Immature natural killer cell (primary cell): ENCODE measurements at regions not wholly inside any gene's neighbourhood (a gene's known extent, or its start where the extent isn't known, plus 50 kb on each side); places are given as distances from the start of the nearest gene placed in this dataset.

ENCODE experiments used
- DNase-seq, 3 donors: peaks; one replicate each; pipeline ENCODE4 v3.0.0; 2022; ENCODE audit warnings: mixed read lengths in 1 of 3
- H3K27ac Mint-ChIP-seq, 6 donors: one replicate each; pipeline ENCODE4 v1.8.0; 2020; ENCODE audit warnings: mixed read lengths in 6 of 6, mild to moderate bottlenecking in 5 of 6, inconsistent platforms in 4 of 6, moderate library complexity in 3 of 6
- H3K27me3 Mint-ChIP-seq, 3 donors: one replicate each; pipeline ENCODE4 v1.8.0; 2020 to 2021; ENCODE audit warnings: low read depth in 3 of 3, mild to moderate bottlenecking in 3 of 3, mixed read lengths in 3 of 3, moderate library complexity in 3 of 3, inconsistent platforms in 1 of 3
- H3K36me3 Mint-ChIP-seq, 3 donors: one replicate each; pipeline ENCODE4 v1.8.0; 2020; ENCODE audit warnings: mixed read lengths in 3 of 3, inconsistent platforms in 2 of 3, mild to moderate bottlenecking in 2 of 3
- H3K4me1 Mint-ChIP-seq, 2 donors: one replicate each; pipeline ENCODE4 v1.8.0; 2020; ENCODE audit warnings: inconsistent platforms in 2 of 2, mild to moderate bottlenecking in 2 of 2, mixed read lengths in 2 of 2, moderate library complexity in 1 of 2
- H3K4me3 Mint-ChIP-seq, 5 donors: one replicate each; pipeline ENCODE4 v1.8.0; 2020; ENCODE audit warnings: mild to moderate bottlenecking in 5 of 5, mixed read lengths in 5 of 5, inconsistent platforms in 3 of 5, moderate library complexity in 3 of 5
- H3K9me3 Mint-ChIP-seq, 6 donors: one replicate each; pipeline ENCODE4 v1.8.0; 2020; ENCODE audit warnings: mild to moderate bottlenecking in 6 of 6, mixed read lengths in 6 of 6, inconsistent platforms in 4 of 6, moderate library complexity in 3 of 6

GRCh38 chr2:52861596-52861995 lies 906.0 kb upstream of the CHAC2 start:
- no peaks in the 10 kb centered on the region for H3K27me3 Mint-ChIP-seq

GRCh38 chr2:52859065-52859464 lies 908.5 kb upstream of the CHAC2 start:
- Mint-ChIP-seq H3K27ac (no peak overlapping the region), H3K36me3 (no peaks in the 10 kb centered on the region), H3K27me3 (peaks cover 0 to 1% (median 0%) of the 10 kb centered on the region in 3 donors)

More at GRCh38 chr2:52861596-52861995, 906.0 kb upstream of the CHAC2 start:
- Mint-ChIP-seq H3K9me3 (peaks cover 0 to 26% (median 1%) of the 10 kb centered on the region in 6 donors), H3K4me3 (no peak overlapping the region), H3K36me3 (no peaks in the 10 kb centered on the region), H3K4me1 (no peaks in the 10 kb centered on the region), H3K27ac (no peak overlapping the region)
- no peak for DNase-seq

GRCh38 chr2:52857722-52858121 lies 909.9 kb upstream of the CHAC2 start:
- Mint-ChIP-seq H3K4me1 (no peaks in the 10 kb centered on the region), H3K27me3 (peaks cover 0 to 1% (median 0%) of the 10 kb centered on the region in 3 donors), H3K36me3 (peaks cover 0 to 3% (median 0%) of the 10 kb centered on the region in 3 donors), H3K9me3 (peaks cover 3 to 35% (median 8%) of the 10 kb centered on the region in 6 donors), H3K4me3 (no peak overlapping the region), H3K27ac (no peak overlapping the region)
- DNase-seq, result no peak

More at GRCh38 chr2:52859065-52859464, 908.5 kb upstream of the CHAC2 start:
- H3K4me3 Mint-ChIP-seq, result no peak overlapping the region
- DNase-seq, result no peak
- no peaks in the 10 kb centered on the region for H3K4me1 Mint-ChIP-seq
- H3K9me3 Mint-ChIP-seq, result peaks cover 0 to 33% (median 2%) of the 10 kb centered on the region in 6 donors

- no peak for DNase-seq
- Mint-ChIP-seq H3K27me3 (peaks cover 0 to 3% (median 0%) of the 10 kb centered on the region in 3 donors), H3K4me3 (no peak overlapping the region), H3K4me1 (no peaks in the 10 kb centered on the region), H3K9me3 (peaks cover 22 to 68% (median 31%) of the 10 kb centered on the region in 6 donors), H3K36me3 (peaks cover 0 to 3% (median 0%) of the 10 kb centered on the region in 3 donors), H3K27ac (no peak overlapping the region)
These were observed 915.6 kb upstream of the CHAC2 start for GRCh38 chr2:52852006-52852405.

GRCh38 chr2:52844701-52845423 lies 922.7 kb upstream of the CHAC2 start:
- Mint-ChIP-seq H3K4me3 (no peak overlapping the region), H3K9me3 (peaks cover 12 to 31% (median 18%) of the 10 kb centered on the region in 6 donors), H3K27me3 (peaks cover 0 to 3% (median 2%) of the 10 kb centered on the region in 3 donors), H3K27ac (no peak overlapping the region), H3K36me3 (no peaks in the 10 kb centered on the region), H3K4me1 (no peaks in the 10 kb centered on the region)
- no peak for DNase-seq

- peaks cover 0 to 2% (median 0%) of the 10 kb centered on the region in 3 donors for H3K27me3 Mint-ChIP-seq
- peaks cover 9 to 49% (median 17%) of the 10 kb centered on the region in 6 donors for H3K9me3 Mint-ChIP-seq
- no peaks in the 10 kb centered on the region for H3K4me1 Mint-ChIP-seq
- H3K4me3 Mint-ChIP-seq, result no peak overlapping the region
- no peaks in the 10 kb centered on the region for H3K36me3 Mint-ChIP-seq
- H3K27ac Mint-ChIP-seq, result no peak overlapping the region
- DNase-seq, result no peak
These were observed 931.7 kb upstream of the CHAC2 start for GRCh38 chr2:52835909-52836308.

GRCh38 chr2:52831216-52831615 lies 936.4 kb upstream of the CHAC2 start:
- no peak overlapping the region for H3K27ac Mint-ChIP-seq
- H3K4me1 Mint-ChIP-seq, result no peaks in the 10 kb centered on the region
- no peaks in the 10 kb centered on the region for H3K36me3 Mint-ChIP-seq
- H3K4me3 Mint-ChIP-seq, result no peak overlapping the region
- peaks cover 2 to 32% (median 8%) of the 10 kb centered on the region in 6 donors for H3K9me3 Mint-ChIP-seq
- no peaks in the 10 kb centered on the region for H3K27me3 Mint-ChIP-seq
- no peak for DNase-seq

GRCh38 chr2:52828112-52828511 lies 939.5 kb upstream of the CHAC2 start:
- DNase-seq, result no peak
- H3K27me3 Mint-ChIP-seq, result peaks cover 0 to 2% (median 0%) of the 10 kb centered on the region in 3 donors
- no peaks in the 10 kb centered on the region for H3K4me1 Mint-ChIP-seq
- H3K4me3 Mint-ChIP-seq, result no peak overlapping the region
- peaks cover 0 to 34% (median 6%) of the 10 kb centered on the region in 6 donors for H3K9me3 Mint-ChIP-seq
- no peak overlapping the region for H3K27ac Mint-ChIP-seq
- H3K36me3 Mint-ChIP-seq, result no peaks in the 10 kb centered on the region

- Mint-ChIP-seq H3K4me3 (no peak overlapping the region), H3K4me1 (no peaks in the 10 kb centered on the region), H3K9me3 (peaks cover 2 to 28% (median 11%) of the 10 kb centered on the region in 6 donors), H3K27ac (no peak overlapping the region), H3K36me3 (no peaks in the 10 kb centered on the region), H3K27me3 (peaks cover 0 to 2% (median 0%) of the 10 kb centered on the region in 3 donors)
- no peak for DNase-seq
These were observed 946.0 kb upstream of the CHAC2 start for GRCh38 chr2:52821631-52822030.

- Mint-ChIP-seq H3K4me3 (no peak overlapping the region), H3K9me3 (peaks cover 2 to 27% (median 13%) of the 10 kb centered on the region in 6 donors), H3K27ac (no peak overlapping the region), H3K4me1 (no peaks in the 10 kb centered on the region), H3K27me3 (no peaks in the 10 kb centered on the region), H3K36me3 (peaks cover 0 to 2% (median 0%) of the 10 kb centered on the region in 3 donors)
- DNase-seq, result no peak
These were observed 948.6 kb upstream of the CHAC2 start for GRCh38 chr2:52818958-52819357.

GRCh38 chr2:52810460-52810859 lies 957.1 kb upstream of the CHAC2 start:
- Mint-ChIP-seq H3K27me3 (peaks cover 0 to 1% (median 0%) of the 10 kb centered on the region in 3 donors), H3K4me3 (no peak overlapping the region), H3K36me3 (no peaks in the 10 kb centered on the region), H3K4me1 (no peaks in the 10 kb centered on the region), H3K9me3 (peaks cover 0 to 14% (median 9%) of the 10 kb centered on the region in 6 donors), H3K27ac (no peak overlapping the region)
- no peak for DNase-seq

- Mint-ChIP-seq H3K36me3 (no peaks in the 10 kb centered on the region), H3K27ac (no peak overlapping the region), H3K27me3 (peaks cover 0 to 4% (median 0%) of the 10 kb centered on the region in 3 donors), H3K4me3 (no peak overlapping the region), H3K4me1 (no peaks in the 10 kb centered on the region), H3K9me3 (peaks cover 0 to 18% (median 7%) of the 10 kb centered on the region in 6 donors)
- DNase-seq, result no peak
These were observed 961.6 kb upstream of the CHAC2 start for GRCh38 chr2:52805901-52806410.

GRCh38 chr2:52794581-52794980 lies 973.0 kb upstream of the CHAC2 start:
- Mint-ChIP-seq H3K27ac (no peak overlapping the region), H3K27me3 (peaks cover 0 to 1% (median 0%) of the 10 kb centered on the region in 3 donors), H3K4me1 (no peaks in the 10 kb centered on the region), H3K36me3 (no peaks in the 10 kb centered on the region), H3K4me3 (no peak overlapping the region), H3K9me3 (peaks cover 5 to 36% (median 28%) of the 10 kb centered on the region in 6 donors)
- no peak for DNase-seq

GRCh38 chr2:52779446-52779845 lies 988.2 kb upstream of the CHAC2 start:
- H3K27ac Mint-ChIP-seq, result no peak overlapping the region
- peaks cover 0 to 2% (median 0%) of the 10 kb centered on the region in 3 donors for H3K27me3 Mint-ChIP-seq
- no peaks in the 10 kb centered on the region for H3K4me1 Mint-ChIP-seq
- no peaks in the 10 kb centered on the region for H3K36me3 Mint-ChIP-seq
- no peak for DNase-seq
- H3K4me3 Mint-ChIP-seq, result no peak overlapping the region
- H3K9me3 Mint-ChIP-seq, result peaks cover 8 to 44% (median 15%) of the 10 kb centered on the region in 6 donors
